SK-N-SH treated with all-trans-retinoic acid at 6 μM for 48 hours (cell line): ENCODE measurements at regions not wholly inside any gene's neighbourhood (a gene's known extent, or its start where the extent isn't known, plus 50 kb on each side); places are given as distances from the start of the nearest gene placed in this dataset.

Experiments used
- ATAC-seq: fragments of 200-7000 bp; cut with Tn5 transposase; 3 replicates; pipeline ENCODE4 v1.9.1; 2020; ENCODE audit warnings: mild to moderate bottlenecking, moderate library complexity
- ARNTL ChIP-seq: fragments of 450-650 bp; formaldehyde crosslinking; IDR thresholded peaks from 2 replicates; pipeline ENCODE4 v1.5.0; 2020; ENCODE audit warnings: low read depth, mild to moderate bottlenecking, moderate library complexity, borderline replicate concordance
- BACH2 ChIP-seq: fragments of 250-450 bp; sonication (Bioruptor Pico); IDR thresholded peaks from 2 replicates; pipeline ENCODE4 v1.9.0; 2021; ENCODE audit warnings: mild to moderate bottlenecking, borderline replicate concordance
- CSDC2 ChIP-seq: fragments of 250-450 bp; sonication (Bioruptor Pico); IDR thresholded peaks from 2 replicates; pipeline ENCODE4 v1.5.0; 2020; ENCODE audit warnings: mild to moderate bottlenecking, moderate library complexity
- CSRNP3 ChIP-seq: fragments of 250-450 bp; sonication (Bioruptor Pico); IDR thresholded peaks from 2 replicates; pipeline ENCODE4 v1.5.1; 2021; ENCODE audit warnings: mild to moderate bottlenecking, moderate library complexity
- ESRRG ChIP-seq: fragments of 250-450 bp; sonication (Bioruptor Pico); IDR thresholded peaks from 2 replicates; pipeline ENCODE4 v1.6.1; 2021; ENCODE audit warnings: mild to moderate bottlenecking
- GLIS3 ChIP-seq: fragments of 250-450 bp; sonication (Bioruptor Pico); IDR thresholded peaks from 2 replicates; pipeline ENCODE4 v1.5.0; 2020; ENCODE audit warnings: mild to moderate bottlenecking, moderate library complexity
- ISL1 ChIP-seq: fragments of 250-450 bp; sonication (Bioruptor Pico); IDR thresholded peaks from 2 replicates; pipeline ENCODE4 v2.1.2; 2022; ENCODE audit warnings: mild to moderate bottlenecking, moderate library complexity
- OSR1 ChIP-seq: fragments of 250-450 bp; sonication (Bioruptor Pico); IDR thresholded peaks from 2 replicates; pipeline ENCODE4 v1.8.0; 2022; ENCODE audit warnings: moderate library complexity, mild to moderate bottlenecking, inconsistent platforms
- PPARA ChIP-seq: fragments of 250-450 bp; sonication (Bioruptor Pico); IDR thresholded peaks from 2 replicates; pipeline ENCODE4 v1.5.0; 2020; ENCODE audit warnings: mild to moderate bottlenecking, borderline replicate concordance
- RARB ChIP-seq: fragments of 250-450 bp; sonication (Bioruptor Pico); IDR thresholded peaks from 2 replicates; pipeline ENCODE4 v1.8.0; 2021; ENCODE audit warnings: mild to moderate bottlenecking, moderate library complexity
- SNAI2 ChIP-seq: fragments of 250-450 bp; sonication (Bioruptor Pico); IDR thresholded peaks from 2 replicates; pipeline ENCODE4 v1.5.0; 2020; ENCODE audit warnings: mild to moderate bottlenecking, moderate library complexity
- TCF4 ChIP-seq: fragments of 250-450 bp; sonication (Bioruptor Pico); IDR thresholded peaks from 2 replicates; pipeline ENCODE4 v1.8.0; 2021; ENCODE audit warnings: mild to moderate bottlenecking, moderate library complexity, borderline replicate concordance
- TOX ChIP-seq: fragments of 250-450 bp; sonication (Bioruptor Pico); IDR thresholded peaks from 2 replicates; pipeline ENCODE4 v1.8.0; 2021; ENCODE audit warnings: mild to moderate bottlenecking, moderate library complexity, borderline replicate concordance
- ZFP3 ChIP-seq: fragments of 250-450 bp; sonication (Bioruptor Pico); IDR thresholded peaks from 2 replicates; pipeline ENCODE4 v1.5.0; 2020; ENCODE audit warnings: mild to moderate bottlenecking, moderate library complexity
- ZFP30 ChIP-seq: fragments of 450-650 bp; formaldehyde crosslinking; IDR thresholded peaks from 2 replicates; pipeline ENCODE4 v1.5.0; 2022; ENCODE audit warnings: mild to moderate bottlenecking, moderate library complexity
- ZNF565 ChIP-seq: fragments of 450-650 bp; formaldehyde crosslinking; conservative IDR thresholded peaks from 2 replicates; pipeline ENCODE4 v1.5.0; 2020; ENCODE audit warnings: low read depth, mild to moderate bottlenecking, moderate library complexity
- ZNF70 ChIP-seq: fragments of 450-650 bp; formaldehyde crosslinking; IDR thresholded peaks from 2 replicates; pipeline ENCODE4 v1.5.0; 2020; ENCODE audit warnings: mild to moderate bottlenecking, moderate library complexity
- ZNF8 ChIP-seq: fragments of 450-650 bp; formaldehyde crosslinking; IDR thresholded peaks from 2 replicates; pipeline ENCODE4 v1.5.0; 2020; ENCODE audit warnings: mild to moderate bottlenecking, moderate library complexity
- TF ChIP-seq, protein P1 (sequence below): fragments of 250-450 bp; sonication (Bioruptor Pico); IDR thresholded peaks from 2 replicates; pipeline ENCODE4 v1.8.0; 2020; ENCODE audit warnings: mild to moderate bottlenecking, moderate library complexity, borderline replicate concordance
- TF ChIP-seq, protein P2 (sequence below): fragments of 250-450 bp; sonication (Bioruptor Pico); IDR thresholded peaks from 2 replicates; pipeline ENCODE4 v1.5.1; 2020; ENCODE audit warnings: low read depth, mild to moderate bottlenecking, moderate library complexity
- TF ChIP-seq, protein P3 (sequence below): fragments of 250-450 bp; sonication (Bioruptor Pico); IDR thresholded peaks from 2 replicates; pipeline ENCODE4 v1.5.0; 2020; ENCODE audit warnings: mild to moderate bottlenecking, moderate library complexity
- TF ChIP-seq, protein P4 (sequence below): fragments of 250-450 bp; sonication (Bioruptor Pico); IDR thresholded peaks from 2 replicates; pipeline ENCODE4 v1.8.0; 2021; ENCODE audit warnings: low read depth, mild to moderate bottlenecking, moderate library complexity, borderline replicate concordance

- no peak for ATAC-seq
- TF ChIP-seq, protein P1, sequence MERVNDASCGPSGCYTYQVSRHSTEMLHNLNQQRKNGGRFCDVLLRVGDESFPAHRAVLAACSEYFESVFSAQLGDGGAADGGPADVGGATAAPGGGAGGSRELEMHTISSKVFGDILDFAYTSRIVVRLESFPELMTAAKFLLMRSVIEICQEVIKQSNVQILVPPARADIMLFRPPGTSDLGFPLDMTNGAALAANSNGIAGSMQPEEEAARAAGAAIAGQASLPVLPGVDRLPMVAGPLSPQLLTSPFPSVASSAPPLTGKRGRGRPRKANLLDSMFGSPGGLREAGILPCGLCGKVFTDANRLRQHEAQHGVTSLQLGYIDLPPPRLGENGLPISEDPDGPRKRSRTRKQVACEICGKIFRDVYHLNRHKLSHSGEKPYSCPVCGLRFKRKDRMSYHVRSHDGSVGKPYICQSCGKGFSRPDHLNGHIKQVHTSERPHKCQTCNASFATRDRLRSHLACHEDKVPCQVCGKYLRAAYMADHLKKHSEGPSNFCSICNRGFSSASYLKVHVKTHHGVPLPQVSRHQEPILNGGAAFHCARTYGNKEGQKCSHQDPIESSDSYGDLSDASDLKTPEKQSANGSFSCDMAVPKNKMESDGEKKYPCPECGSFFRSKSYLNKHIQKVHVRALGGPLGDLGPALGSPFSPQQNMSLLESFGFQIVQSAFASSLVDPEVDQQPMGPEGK (CRISPR knock-in tag): no peak
- no peak for TF ChIP-seq TOX (CRISPR knock-in tag)
- no peak for TF ChIP-seq OSR1 (CRISPR knock-in tag)
- TF ChIP-seq ESRRG (CRISPR knock-in tag): no peak
- TF ChIP-seq ZNF8: no peak
- TF ChIP-seq BACH2 (CRISPR knock-in tag): no peak
- no peak for TF ChIP-seq ZFP3
- no peak for TF ChIP-seq RARB (CRISPR knock-in tag)
- TF ChIP-seq ZNF70 (CRISPR knock-in tag): no peak
- TF ChIP-seq ZFP30: no peak
- TF ChIP-seq CSDC2 (CRISPR knock-in tag): no peak
- no peak for TF ChIP-seq SNAI2
- no peak for TF ChIP-seq ZNF565 (CRISPR knock-in tag)
- no peak for TF ChIP-seq ISL1
- TF ChIP-seq, protein P2, sequence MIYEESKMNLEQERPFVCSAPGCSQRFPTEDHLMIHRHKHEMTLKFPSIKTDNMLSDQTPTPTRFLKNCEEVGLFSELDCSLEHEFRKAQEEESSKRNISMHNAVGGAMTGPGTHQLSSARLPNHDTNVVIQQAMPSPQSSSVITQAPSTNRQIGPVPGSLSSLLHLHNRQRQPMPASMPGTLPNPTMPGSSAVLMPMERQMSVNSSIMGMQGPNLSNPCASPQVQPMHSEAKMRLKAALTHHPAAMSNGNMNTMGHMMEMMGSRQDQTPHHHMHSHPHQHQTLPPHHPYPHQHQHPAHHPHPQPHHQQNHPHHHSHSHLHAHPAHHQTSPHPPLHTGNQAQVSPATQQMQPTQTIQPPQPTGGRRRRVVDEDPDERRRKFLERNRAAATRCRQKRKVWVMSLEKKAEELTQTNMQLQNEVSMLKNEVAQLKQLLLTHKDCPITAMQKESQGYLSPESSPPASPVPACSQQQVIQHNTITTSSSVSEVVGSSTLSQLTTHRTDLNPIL: no peak
- TF ChIP-seq CSRNP3: no peak
- TF ChIP-seq PPARA (CRISPR knock-in tag): no peak
- TF ChIP-seq GLIS3 (CRISPR knock-in tag): no peak
- TF ChIP-seq, protein P3, sequence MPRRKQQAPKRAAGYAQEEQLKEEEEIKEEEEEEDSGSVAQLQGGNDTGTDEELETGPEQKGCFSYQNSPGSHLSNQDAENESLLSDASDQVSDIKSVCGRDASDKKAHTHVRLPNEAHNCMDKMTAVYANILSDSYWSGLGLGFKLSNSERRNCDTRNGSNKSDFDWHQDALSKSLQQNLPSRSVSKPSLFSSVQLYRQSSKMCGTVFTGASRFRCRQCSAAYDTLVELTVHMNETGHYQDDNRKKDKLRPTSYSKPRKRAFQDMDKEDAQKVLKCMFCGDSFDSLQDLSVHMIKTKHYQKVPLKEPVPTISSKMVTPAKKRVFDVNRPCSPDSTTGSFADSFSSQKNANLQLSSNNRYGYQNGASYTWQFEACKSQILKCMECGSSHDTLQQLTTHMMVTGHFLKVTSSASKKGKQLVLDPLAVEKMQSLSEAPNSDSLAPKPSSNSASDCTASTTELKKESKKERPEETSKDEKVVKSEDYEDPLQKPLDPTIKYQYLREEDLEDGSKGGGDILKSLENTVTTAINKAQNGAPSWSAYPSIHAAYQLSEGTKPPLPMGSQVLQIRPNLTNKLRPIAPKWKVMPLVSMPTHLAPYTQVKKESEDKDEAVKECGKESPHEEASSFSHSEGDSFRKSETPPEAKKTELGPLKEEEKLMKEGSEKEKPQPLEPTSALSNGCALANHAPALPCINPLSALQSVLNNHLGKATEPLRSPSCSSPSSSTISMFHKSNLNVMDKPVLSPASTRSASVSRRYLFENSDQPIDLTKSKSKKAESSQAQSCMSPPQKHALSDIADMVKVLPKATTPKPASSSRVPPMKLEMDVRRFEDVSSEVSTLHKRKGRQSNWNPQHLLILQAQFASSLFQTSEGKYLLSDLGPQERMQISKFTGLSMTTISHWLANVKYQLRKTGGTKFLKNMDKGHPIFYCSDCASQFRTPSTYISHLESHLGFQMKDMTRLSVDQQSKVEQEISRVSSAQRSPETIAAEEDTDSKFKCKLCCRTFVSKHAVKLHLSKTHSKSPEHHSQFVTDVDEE: no peak
Observed at GRCh38 chrX:38985945-38986344, 184.7 kb downstream of the MID1IP1 start.

DNA sequence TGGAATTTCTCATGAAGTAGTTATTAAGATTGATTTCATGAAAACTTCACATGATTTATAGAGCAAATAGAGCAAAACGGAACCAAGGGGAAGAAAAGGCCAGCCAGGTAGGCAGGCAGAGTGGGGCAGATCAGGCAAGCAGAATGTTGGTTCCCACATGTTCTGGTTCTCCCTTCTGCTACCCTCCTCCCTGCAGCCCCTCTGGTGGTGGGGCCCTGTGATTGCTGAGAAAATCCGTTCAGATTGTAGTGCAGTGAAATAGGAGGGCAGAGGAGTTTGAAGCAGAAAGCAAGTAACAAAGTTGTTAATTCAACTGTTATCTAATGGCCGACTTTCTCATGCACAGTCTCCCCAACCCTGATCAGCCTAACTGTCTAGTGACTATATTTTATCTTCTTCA, 185.3 kb downstream of the MID1IP1 start:
- TF ChIP-seq, protein P2: no peak
- no peak for TF ChIP-seq TCF4 (CRISPR knock-in tag)
- no peak for TF ChIP-seq ZNF8
- no peak for TF ChIP-seq ZNF70 (CRISPR knock-in tag)
- TF ChIP-seq BACH2 (CRISPR knock-in tag): no peak
- no peak for TF ChIP-seq ARNTL (CRISPR knock-in tag)
- TF ChIP-seq OSR1 (CRISPR knock-in tag): no peak
- no peak for TF ChIP-seq SNAI2
- no peak for TF ChIP-seq PPARA (CRISPR knock-in tag)
- TF ChIP-seq, protein P4, sequence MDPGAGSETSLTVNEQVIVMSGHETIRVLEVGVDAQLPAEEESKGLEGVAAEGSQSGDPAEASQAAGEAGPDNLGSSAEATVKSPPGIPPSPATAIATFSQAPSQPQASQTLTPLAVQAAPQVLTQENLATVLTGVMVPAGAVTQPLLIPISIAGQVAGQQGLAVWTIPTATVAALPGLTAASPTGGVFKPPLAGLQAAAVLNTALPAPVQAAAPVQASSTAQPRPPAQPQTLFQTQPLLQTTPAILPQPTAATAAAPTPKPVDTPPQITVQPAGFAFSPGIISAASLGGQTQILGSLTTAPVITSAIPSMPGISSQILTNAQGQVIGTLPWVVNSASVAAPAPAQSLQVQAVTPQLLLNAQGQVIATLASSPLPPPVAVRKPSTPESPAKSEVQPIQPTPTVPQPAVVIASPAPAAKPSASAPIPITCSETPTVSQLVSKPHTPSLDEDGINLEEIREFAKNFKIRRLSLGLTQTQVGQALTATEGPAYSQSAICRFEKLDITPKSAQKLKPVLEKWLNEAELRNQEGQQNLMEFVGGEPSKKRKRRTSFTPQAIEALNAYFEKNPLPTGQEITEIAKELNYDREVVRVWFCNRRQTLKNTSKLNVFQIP (CRISPR knock-in tag): no peak
- no peak for TF ChIP-seq GLIS3 (CRISPR knock-in tag)
- no peak for ATAC-seq
